ENCODE measurements at regions not wholly inside any gene's neighbourhood (a gene's known extent, or its start where the extent isn't known, plus 50 kb on each side); places are given as distances from the start of the nearest gene placed in this dataset.

DNA sequence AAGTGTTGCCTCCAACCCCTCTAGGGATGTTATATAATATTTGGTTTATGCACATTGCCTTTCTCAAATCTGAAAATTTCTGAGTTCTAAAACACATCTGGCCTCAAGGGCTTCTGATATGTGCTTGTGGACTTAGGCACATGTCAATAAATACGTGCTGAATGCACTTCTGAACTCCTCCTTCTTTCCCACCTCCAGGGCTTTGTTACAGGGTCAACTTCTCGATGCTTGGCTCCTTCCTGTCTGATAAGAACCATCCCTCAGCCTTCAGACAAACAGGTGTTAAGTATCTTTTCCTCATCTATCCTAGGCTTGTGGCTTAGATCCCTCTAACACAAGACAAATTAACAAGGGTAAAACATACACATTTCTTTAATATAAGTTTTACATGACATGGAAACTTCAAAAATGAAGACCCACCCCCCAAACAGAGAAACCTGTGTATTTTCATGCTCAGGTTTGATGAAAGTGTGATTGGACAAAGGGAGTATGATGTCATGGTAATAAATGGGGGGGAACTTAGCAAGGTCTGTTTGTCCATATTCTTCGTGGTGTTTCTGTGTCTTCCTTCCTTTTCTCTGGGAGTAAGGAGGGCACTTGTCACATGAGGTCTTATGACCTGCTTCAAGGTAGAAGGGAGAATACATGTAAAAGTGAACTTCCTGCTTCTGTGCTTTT lies 326.9 kb downstream of the CD83 start:
- DNase-seq, result no peak

DNA sequence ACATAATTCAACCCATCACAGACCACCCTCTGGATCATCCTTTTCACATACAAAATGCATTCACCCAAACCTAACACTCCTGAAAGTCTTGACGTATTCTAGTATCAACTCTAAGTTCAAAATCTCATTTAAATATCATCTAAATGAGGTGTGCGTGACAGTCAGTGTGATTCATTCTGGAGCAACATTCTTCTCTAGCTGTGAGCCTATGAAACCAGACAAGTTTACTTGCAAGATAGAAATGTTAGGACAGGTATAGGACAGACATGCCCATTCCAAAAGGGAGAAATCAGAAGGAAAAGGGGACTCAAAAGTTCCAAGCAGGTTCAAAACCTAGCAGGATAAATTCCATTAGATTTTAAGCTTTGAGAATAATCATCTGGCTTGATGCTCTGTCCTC lies 329.7 kb downstream of the CD83 start:
- DNase-seq, result no peak

DNA sequence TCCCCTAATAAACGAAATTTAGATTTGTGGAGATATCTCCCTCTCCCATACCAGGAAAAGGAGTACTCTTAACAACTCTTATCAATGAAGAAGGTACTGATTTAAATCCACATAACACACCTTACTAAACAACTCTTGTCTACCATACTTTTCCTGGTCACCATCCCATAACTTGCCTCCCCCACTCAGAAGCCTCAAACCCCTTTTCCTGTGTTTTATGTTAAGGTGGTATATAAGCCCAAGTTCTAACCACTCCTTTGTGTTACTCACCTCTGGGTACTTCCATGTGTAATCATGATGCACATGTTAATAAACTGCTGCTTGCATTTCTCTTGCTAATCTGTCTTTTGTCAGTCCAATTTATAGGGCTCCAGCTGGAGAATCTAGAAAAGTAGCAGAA lies 330.7 kb downstream of the CD83 start:
- DNase-seq, result no peak

DNA sequence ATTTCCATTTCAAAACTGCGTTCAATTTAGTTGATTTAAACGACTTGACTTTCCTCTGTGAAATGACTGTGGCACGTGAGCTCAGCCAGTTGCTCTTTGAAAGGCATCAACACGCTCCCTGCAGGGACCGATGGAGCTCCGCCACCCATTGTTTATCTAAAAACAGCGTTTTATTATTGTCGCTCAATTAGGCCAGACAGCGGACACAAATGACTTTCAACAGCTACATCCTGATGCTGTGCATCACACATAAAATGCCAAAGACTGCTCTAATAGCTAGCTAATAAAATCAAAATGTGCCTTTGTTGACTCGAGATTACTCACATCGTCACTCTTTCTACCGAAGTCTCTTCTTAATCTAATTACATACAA lies 332.5 kb downstream of the CD83 start:
- DNase-seq, result no peak

DNA sequence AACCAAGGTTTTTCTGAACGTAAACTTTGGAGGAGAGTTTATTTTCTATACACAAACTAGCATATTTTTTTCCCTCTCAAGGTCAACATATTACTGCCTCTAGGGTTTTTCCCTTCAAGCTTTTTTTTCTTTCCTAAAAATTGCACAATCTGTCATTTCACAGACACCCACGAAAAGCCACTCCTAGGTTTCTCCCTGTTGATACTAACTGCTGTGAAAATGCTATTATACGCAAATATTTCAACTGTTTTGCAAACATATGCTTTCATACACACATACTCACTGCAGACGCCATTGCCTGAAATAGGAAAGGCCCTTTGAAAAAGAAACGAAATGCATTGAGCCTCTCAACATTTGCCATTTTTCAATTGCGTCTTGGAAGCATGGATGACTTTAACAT lies 333.0 kb downstream of the CD83 start:
- no peak for DNase-seq

DNA sequence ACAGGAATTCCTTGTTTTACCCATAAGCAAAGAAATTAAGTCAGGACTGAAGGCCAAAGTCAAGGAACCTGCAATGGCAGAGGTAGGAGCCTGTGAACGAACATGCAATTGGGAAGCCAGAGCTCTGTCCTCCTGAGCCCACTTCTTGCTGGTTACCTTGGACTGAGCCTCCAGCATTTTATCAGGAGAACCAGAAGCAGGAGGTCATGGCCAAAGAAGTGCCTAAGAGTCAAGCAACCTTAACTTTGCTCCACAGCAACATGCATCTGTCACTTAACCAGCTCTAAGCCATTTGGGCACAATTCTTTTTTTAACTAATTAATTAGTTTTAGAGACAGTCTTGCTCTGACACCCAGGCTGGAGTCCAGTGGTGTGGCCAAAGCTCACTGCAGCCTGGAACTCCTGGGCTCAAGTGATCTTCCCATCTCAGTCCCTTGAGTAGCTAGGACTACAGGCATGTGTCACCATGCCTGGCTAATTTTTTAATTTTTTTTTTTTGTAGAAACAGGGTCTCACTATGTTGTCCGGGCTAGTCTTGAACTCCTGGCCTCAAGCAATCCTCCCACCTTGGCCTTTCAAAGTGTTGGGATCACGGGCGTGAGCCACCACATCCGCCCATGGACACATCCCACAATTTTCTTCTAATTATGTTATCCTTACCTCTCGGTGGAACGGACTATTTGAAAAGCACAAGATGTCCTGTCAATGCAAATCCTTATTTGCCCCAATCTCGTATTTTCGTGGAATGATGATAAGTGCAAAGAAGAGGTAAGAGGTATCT lies 334.2 kb downstream of the CD83 start:
- DNase-seq, result no peak

DNA sequence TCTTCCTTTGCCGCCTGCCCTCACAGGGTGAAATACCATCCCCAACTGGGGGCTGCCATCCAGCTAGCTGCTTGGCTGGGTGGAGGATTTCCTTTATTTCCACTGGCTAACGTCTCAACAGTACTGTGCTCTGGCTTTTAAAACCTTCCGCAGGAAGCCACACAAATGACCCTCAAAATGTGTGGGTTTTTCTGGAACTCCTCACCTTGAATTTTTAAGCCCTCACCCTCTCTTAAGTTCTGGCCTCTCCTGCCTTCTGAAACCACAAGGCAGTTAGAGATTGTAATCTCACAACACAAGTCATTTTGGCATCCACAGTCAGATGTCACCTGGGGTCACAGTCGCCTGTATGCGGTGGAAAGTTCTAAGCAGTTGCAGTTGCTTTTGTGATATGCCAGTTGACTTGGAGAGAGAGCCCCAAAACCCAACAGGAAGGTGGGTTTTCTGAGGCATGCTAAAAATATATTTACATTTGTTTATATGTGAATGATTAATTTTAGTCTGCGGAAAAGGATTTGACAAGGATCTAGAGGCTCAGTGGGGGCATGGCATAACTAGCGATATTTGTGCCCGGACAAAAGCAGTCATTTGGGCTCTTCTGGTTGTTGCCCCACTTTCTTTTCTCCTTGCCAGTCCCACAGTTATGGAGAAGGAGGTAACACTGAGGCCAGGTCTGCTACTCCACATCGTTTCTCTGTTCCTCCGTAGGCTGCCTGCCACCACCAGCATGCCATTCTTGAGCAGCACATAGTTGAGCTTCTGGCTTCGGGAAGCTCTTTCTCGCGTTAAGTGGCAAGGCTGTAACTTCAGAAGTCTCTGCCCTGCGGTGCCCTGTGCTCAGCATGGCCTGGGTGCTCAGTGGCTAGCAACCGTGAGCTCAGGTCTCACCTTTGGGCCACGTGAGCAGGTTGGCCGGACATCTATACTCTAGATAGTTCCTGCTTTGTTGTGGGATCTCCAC lies 335.3 kb downstream of the CD83 start:
- DNase-seq, result peak; percentile 73

DNA sequence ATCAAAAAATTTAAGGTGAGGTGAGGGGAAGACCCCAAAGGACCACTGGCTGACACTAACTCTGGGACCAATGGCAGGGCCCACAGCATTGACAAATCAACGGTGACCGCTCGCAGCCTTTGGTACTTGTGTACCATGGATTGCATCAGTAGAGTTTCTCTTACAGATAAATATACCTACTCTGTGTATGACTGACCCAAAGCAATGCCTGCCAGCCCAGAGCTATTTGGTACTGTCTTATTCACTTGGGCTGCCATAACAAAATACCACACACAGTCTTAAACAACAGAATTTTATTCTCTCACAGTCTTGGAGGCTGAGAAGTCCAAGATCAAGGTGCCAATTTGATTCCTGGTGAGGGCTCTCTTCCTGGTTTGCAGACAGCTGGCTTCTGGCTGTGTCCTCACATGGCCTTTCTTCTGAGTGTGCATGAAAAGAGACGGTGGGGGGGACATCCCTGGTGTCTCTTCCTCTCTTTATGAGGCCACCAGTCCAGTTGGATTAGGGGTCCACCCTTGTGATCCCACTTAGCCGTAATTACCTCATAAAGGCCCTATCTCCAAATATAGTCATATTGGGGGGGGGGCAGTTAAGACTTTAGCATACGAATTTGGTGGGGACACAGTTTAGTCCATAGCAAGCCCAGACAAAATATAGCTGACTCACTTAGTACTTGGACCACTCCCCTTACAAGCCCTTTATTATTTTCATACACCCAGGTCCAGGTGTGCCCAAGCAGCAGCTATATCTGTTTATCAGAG lies 336.3 kb downstream of the CD83 start:
- peak; percentile 54 for DNase-seq

DNA sequence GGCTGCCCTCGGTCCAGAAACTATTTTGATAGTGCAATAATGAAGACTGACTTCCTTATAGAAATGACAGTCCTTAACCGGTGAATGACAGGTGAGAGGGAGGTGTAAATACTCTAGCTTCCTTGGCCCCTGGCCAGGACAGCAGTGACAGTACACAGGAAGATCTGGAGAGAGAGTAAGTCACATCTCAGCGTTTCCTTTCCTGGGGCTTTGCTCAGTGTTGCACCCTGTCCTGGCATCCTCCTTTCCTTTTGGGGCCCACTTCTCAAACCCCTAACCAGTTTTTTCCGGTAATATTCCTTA lies 336.9 kb downstream of the CD83 start:
- no peak for DNase-seq

DNA sequence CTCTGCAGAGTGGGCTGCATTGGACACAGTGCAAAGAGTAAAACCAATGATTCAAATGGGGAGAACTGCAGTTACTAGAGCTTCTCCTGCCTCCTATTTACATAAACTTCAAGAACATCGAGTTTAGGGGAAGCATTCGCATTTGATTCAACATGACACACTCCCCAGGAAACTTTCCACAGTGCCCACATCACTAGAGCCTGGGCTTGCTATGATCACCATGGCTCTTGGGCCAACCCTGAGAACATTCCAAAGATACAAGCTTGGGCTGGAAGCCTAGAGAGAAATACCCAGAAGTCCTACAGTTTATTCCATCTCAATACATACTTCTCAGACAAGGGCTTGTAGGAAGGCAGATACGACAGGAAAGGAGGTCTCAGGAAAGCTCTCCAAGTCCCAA lies 337.9 kb downstream of the CD83 start:
- DNase-seq, result no peak

DNA sequence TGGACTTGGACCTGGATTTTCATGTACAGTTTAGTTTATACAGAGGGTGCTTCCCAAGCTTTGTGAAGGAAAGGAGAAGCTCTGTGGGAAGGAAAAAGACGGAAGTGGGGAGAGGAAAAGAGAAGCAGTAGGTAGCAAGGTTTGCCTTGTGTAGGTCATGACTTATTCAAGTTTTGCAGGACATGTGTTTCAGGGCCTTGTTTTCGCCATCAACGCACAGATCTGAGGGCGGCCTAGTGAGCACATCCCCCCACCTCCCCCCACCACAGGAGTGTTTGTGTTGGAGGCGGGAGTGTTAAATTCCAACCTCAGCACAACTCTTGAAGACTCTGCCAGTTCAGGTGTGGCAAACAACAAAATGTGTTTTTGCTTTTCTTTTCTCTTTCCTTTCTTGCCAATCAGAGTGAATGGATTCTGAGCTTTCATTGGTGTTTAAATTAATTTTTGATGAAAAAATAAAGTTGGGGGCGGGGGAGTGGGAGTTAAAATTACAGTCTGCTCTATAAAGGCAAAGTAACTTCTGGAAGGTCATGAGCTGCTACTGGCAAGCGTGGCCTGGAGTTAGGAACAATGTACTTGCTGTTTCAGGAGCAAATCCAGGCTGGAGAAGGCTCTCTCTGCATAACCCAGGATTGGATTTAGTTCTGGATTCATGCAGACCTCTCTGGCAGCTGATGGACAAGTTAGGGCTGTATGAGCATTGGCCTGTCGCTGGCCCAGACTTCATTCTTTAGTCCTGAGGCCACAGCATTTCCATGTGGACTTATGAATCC lies 338.5 kb downstream of the CD83 start:
- DNase-seq, result no peak

DNA sequence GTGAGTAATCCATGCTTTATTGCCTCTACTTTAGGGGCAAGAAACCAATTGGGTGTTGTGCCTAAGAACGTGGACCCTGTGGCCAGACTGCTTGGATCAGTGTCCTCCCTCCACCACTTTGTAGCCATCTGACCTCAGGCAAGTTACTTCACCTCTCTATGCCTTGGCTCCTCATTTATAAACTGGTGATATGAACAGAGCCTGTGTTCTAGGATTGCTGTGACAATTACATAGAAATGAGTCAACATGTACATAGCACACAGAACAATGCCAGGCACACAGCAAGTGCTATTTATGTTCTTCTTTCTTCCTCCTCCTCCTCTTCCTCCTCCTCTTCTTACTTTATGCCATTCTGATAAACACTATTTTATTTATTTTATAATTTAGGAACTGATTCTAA lies 339.4 kb downstream of the CD83 start:
- DNase-seq, result no peak

DNA sequence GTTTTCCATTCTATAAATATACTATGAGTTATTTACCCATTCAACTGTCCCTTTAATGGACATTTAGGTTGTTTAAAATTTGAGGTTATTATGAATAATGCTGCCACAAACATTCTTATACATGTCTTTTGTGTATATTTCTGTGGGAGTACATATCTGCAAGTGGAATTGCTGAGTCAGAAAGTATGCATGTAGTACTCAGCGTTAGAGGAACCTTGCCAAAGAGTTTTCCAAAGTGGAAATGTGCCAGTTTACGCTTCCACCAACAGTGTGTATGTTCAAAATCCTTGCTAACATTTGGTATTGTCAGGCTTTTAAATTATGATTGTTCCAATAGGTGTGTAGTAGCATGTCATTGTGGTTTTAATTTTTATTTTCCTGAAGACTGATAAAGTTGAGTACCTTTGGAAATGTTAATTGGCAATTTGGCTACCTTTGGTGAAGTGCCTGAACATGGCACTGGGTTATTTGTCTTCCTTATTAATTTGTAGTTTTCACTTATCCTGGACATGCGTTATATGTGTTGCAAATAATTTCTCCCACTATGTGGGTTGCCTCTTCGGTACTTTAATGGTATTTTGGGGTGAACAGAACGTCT lies 341.2 kb downstream of the CD83 start:
- DNase-seq, result no peak

DNA sequence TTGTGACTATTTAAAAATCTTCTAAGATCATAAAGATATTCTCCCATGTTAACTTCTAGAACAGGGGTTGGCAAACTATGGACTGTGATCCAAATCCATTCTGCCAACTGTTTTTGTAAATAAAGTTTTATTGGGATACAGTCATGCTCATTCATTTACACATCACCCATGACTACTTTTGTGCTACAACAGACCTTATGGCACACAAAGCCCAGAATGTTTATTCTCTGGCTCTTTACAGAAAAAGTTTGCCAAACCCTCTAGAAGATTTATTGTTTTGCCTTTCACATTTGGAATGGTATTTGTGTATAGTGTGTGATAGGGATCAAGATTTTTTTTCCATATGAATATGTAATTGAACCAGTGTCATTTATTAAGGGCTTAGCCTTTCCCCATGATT lies 341.7 kb downstream of the CD83 start:
- DNase-seq, result no peak

DNA sequence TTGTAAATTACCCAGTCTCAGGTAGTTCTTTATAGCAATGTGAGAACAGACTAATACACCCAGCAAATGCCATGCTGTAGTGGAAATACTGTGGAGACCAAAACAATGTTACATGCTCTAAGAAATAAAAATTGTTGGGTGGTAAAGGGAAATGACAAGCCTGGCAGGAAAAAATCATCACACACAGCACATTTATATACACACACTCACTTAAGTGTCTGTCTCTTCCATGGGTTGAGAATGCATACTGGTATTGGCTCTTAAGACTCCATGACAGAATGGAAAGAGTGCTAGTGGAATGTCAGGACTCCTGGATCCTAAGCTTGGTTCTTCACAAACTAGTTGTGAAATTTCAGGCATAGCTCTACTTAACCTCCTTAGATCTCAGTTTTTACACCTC lies 343.0 kb downstream of the CD83 start:
- DNase-seq, result no peak

DNA sequence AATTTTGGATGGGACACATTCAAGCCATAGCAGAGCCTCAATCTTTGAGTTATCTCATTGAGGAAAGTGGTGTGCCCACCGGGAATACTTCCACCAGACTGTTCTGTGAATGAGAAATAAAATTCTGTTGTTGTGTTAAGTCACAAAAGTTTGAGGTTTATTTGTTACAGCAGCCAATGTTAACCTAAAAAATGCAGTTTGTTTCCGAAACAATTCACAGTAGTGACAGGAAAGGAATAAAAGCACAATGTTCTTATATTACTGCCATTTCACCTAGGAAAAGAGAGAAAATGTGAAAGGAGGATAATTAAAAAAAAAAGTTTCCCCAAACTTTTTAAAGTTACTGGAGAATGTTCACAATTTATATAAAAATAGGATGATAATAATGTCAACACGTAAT lies 344.6 kb downstream of the CD83 start:
- no peak for DNase-seq

DNA sequence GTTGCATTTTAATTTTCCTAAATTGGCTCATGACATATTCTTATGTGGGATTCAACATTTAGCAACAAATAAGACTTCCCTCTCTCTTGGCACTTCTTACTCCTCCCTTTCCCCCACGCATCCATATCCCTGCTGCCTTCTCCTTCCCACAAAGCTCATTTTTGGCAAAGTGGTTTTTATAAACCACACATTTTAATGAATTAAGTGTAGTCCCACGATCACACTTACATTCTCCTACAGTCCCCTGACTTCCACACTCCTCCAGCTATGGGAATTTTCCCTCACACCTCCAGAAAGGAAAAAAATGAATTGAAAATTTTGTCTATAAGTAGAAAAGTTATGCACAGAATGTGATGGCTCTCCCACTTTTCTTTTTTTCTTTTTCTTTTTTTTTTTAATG lies 345.0 kb downstream of the CD83 start:
- no peak for DNase-seq

DNA sequence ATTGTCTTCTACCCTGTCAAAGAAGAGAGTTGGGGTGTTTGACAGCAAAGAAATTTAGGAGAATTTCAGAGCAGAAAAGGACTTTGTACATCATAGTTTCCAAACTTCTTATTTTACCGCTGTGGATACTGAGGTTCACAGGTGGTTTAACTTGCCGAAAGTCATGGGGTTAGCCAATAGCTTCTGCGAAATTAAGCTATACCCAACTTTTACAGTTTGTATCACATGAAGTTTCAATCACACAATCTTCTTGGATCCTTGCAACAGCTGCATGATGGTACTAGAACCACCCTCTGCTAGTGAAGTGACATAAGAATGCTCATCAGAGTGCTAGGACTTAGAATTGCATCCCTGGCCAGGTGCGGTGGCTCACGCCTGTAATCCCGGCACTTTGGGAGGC lies 345.5 kb downstream of the CD83 start:
- no peak for DNase-seq

DNA sequence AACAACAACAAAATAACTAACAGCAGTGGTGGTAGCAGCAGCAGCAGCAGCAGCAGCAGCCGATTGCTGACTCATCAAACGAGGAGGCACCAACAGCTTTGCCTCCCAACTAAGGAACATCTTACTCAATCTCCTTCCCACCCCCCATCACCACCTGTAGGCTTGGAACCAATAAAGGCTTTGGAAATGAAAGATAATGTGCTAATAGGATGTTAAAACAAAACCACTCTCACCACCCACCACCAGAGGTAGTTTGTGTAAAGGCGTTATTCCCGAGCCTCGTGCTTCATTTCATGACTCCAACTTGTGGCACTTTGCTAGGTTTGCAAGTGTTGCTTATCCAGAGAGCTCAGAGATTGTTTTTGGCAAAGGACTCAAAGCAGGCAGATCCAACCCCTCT lies 346.5 kb downstream of the CD83 start:
- DNase-seq, result peak; percentile 64

DNA sequence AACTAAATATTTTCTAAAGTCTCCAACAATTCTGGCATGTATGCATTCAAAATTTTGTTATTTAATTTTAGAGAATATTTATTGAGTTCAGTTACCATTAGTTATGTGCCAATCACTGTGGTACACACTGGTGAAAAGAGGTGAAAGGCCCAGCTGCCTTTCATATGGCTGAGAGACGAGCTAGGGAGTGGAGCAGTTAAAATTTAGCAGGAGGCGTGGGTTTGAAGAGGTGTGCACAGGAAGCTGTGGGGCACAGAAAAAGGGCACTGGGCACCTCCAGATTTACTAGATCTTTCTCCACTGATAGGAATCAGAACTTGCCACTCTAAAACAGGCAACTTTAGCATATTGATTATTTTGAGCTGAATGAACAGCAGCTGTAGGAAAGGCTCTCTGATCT lies 347.1 kb downstream of the CD83 start:
- DNase-seq, result no peak

DNA sequence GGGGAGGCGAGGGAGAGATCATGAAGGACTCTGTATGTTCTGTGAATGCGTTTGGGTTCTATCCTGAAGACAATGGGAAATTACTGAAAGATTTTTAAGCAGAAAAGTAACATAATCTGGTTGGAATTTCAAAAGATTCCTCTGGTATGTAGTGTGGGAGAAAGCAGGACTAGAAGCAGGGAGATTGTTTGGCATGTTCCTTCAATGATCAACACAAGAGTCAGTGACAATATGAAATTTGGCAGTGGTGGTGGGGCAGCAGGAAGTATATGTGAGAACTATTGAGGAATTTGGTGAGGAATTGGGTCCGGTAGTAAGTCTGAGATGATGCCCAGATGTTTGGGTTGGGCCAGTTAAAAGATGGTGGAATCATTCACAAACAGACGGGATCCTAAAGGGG lies 348.7 kb downstream of the CD83 start:
- DNase-seq, result no peak

DNA sequence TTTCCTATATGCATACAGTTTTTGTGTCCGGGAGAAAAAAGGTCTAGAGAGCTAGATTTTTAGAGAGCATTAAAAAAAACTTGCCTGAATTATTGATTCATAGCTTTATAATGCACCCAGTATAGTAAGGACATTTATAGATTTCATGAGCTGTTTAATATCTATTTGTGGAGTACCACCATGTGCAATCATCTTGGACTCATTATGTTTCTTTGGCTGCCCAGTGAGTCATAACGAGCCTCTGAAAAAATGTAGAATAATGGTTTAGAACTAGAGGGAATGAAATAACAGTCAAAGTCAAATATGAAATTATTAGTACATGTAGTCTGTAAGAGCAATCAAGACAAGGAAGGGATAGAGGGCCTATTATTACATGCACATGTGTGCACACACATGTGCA lies 350.0 kb downstream of the CD83 start:
- no peak for DNase-seq
